Left lung (tissue), 4 donors: ENCODE measurements at regions not wholly inside any gene's neighbourhood (a gene's known extent, or its start where the extent isn't known, plus 50 kb on each side); places are given as distances from the start of the nearest gene placed in this dataset.
"Not testable (repeated sequence)": the region's sequence is repeated elsewhere in the genome, so short reads cannot be mapped to it uniquely, and the experiment has no call there.

ENCODE experiments used
- ATAC-seq: fragments of 200-7000 bp; cut with Tn5 transposase; one replicate; pipeline ENCODE4 v1.9.1; 2020; ENCODE audit warnings: moderate library complexity
- DNase-seq, 4 donors: peaks; one replicate each; pipeline ENCODE4 v3.0.0-alpha.2; 2013 to 2020
- H3K27ac ChIP-seq, 2 donors: fragments of 200-600 bp; sonication (generic) in 1 of 2; one replicate each; pipeline versions ENCODE4 v1.5.0 to v1.8.0; 2020 to 2021
- H3K27me3 ChIP-seq, 2 donors: fragments of 200-600 bp; sonication (generic) in 1 of 2; one replicate each; pipeline versions ENCODE4 v1.5.0 to v1.8.0; 2020 to 2021
- H3K36me3 ChIP-seq, 2 donors: fragments of 200-600 bp; sonication (generic) in 1 of 2; one replicate each; pipeline versions ENCODE4 v1.5.0 to v1.8.0; 2020 to 2021
- H3K4me1 ChIP-seq, 2 donors: fragments of 200-600 bp; one replicate each; pipeline ENCODE4 v1.8.0; 2021
- H3K4me3 ChIP-seq, 2 donors: fragments of 200-600 bp; sonication (generic) in 1 of 2; one replicate each; pipeline versions ENCODE4 v1.5.0 to v1.8.0; 2020 to 2021; ENCODE audit warnings: mild to moderate bottlenecking in 1 of 2
- H3K9me3 ChIP-seq, 2 donors: fragments of 200-600 bp; sonication (generic) in 1 of 2; one replicate each; pipeline versions ENCODE4 v1.5.0 to v1.8.0; 2020 to 2021
- CTCF ChIP-seq, 2 donors: fragments of 200-600 bp; sonication (generic) in 1 of 2; IDR thresholded peaks; one replicate each; pipeline versions ENCODE4 v1.5.0 to v1.8.0; 2021; ENCODE audit warnings: antibody characterized with exemption in 2 of 2
- intact Hi-C, 2 donors: fragments of 100-400 bp; cut with DNase I; formaldehyde crosslinking; loops; one replicate each; pipeline versions ENCODE4 v1.11.2 to v1.14.2; 2022
- donor health status: DM: no; HTN: yes; CAD: no.
- donor health status: DM: no; HTN: no; CAD: no.

GRCh38 chr5:122515210-122515609 is 203.2 kb downstream of the SNCAIP start:
- H3K9me3 ChIP-seq, H3K4me3 ChIP-seq, ATAC-seq, H3K27ac ChIP-seq, H3K27me3 ChIP-seq, intact Hi-C loops, DNase-seq, H3K4me1 ChIP-seq, H3K36me3 ChIP-seq: not testable (repeated sequence)

GRCh38 chr5:122515709-122516431 is 203.8 kb downstream of the SNCAIP start:
- no peak overlapping the region for H3K4me3 ChIP-seq
- TF ChIP-seq CTCF (IDR thresholded peaks at IDR 0.05) = peak in 1 of 2 donors; percentile 52
- no peaks in the 10 kb centered on the region for H3K27me3 ChIP-seq
- no peaks in the 10 kb centered on the region for H3K36me3 ChIP-seq
- H3K9me3 ChIP-seq = no peaks in the 10 kb centered on the region
- H3K27ac ChIP-seq = no peak overlapping the region
- no peaks in the 10 kb centered on the region for H3K4me1 ChIP-seq
- ATAC-seq (peak; percentile 97), DNase-seq (peak in 3 of 4 donors; percentile 38 to 84 (median 62))
- intact Hi-C loops = no loop called here

- no peaks in the 10 kb centered on the region for H3K4me1 ChIP-seq
Measured at GRCh38 chr5:122516432-122516743, 204.4 kb downstream of the SNCAIP start.

GRCh38 chr5:122517091-122517490 is 205.1 kb downstream of the SNCAIP start:
- TF ChIP-seq CTCF (IDR thresholded peaks at IDR 0.05) = no peak
- ATAC-seq (no peak), DNase-seq (no peak)
- Histone ChIP-seq H3K9me3 (no peaks in the 10 kb centered on the region), H3K27me3 (no peaks in the 10 kb centered on the region), H3K4me1 (no peaks in the 10 kb centered on the region), H3K4me3 (no peak overlapping the region), H3K36me3 (no peaks in the 10 kb centered on the region), H3K27ac (no peak overlapping the region)
- intact Hi-C loops = no loop called here

More at GRCh38 chr5:122516432-122516743, 204.4 kb downstream of the SNCAIP start:
- DNase-seq = no peak
- Histone ChIP-seq H3K36me3 (no peaks in the 10 kb centered on the region), H3K9me3 (no peaks in the 10 kb centered on the region), H3K27me3 (no peaks in the 10 kb centered on the region), H3K4me3 (no peak overlapping the region), H3K27ac (no peak overlapping the region)
- no peak for ATAC-seq
- intact Hi-C loops = no loop called here
- no peak for TF ChIP-seq CTCF (IDR thresholded peaks at IDR 0.05)

- Histone ChIP-seq H3K27me3 (no peaks in the 10 kb centered on the region), H3K36me3 (no peaks in the 10 kb centered on the region), H3K9me3 (no peaks in the 10 kb centered on the region), H3K27ac (no peak overlapping the region), H3K4me1 (no peaks in the 10 kb centered on the region), H3K4me3 (no peak overlapping the region)
- TF ChIP-seq CTCF (IDR thresholded peaks at IDR 0.05) = no peak
- DNase-seq (no peak), ATAC-seq (no peak)
- intact Hi-C loops = no loop called here
Measured at GRCh38 chr5:122523776-122524175, 211.7 kb downstream of the SNCAIP start.

GRCh38 chr5:122527547-122527946 is 215.5 kb downstream of the SNCAIP start:
- DNase-seq (no peak), ATAC-seq (no peak)
- Histone ChIP-seq H3K27ac (no peak overlapping the region), H3K4me3 (no peak overlapping the region), H3K27me3 (no peaks in the 10 kb centered on the region), H3K4me1 (no peaks in the 10 kb centered on the region), H3K36me3 (no peaks in the 10 kb centered on the region), H3K9me3 (no peaks in the 10 kb centered on the region)
- no peak for TF ChIP-seq CTCF (IDR thresholded peaks at IDR 0.05)
- intact Hi-C loops = no loop called here
